ENCODE measurements at regions not wholly inside any gene's neighbourhood (a gene's known extent, or its start where the extent isn't known, plus 50 kb on each side); places are given as distances from the start of the nearest gene placed in this dataset.
"Not testable (repeated sequence)": the region's sequence is repeated elsewhere in the genome, so short reads cannot be mapped to it uniquely, and the experiment has no call there.

- DNase-seq, result no peak
- in situ Hi-C loops (cut with HindIII; ENCODE audit: low pct_ligation_motif_present, low pct_unique_long_range_greater_than_20kb, low sequenced_read_pairs), result no loop called here
Measured at GRCh38 chr6:9308284-9308683, 872.9 kb upstream of the SLC35B3 start.

DNA sequence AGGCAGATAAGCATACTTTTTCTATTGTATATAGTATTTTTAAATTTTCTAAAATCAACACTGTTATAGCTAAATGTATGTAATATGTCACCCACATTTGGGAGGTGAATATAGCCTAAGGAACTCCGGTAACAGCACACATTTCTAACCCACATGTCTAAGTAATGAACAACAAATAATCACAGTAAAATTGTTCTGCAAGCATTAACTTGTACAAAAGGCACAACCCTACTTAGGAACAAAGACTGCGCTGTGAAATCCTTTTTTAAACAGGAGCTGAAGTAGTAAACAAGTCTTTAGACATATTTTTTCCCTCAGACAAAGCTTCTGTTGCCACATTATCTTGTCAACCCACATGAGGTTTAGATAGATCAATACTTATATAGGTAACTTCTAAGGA is 872.4 kb upstream of the SLC35B3 start:
- in situ Hi-C loops (cut with HindIII; ENCODE audit: low pct_ligation_motif_present, low pct_unique_long_range_greater_than_20kb, low sequenced_read_pairs), result no loop called here
- DNase-seq, result no peak

- DNase-seq, result no peak
- in situ Hi-C loops (cut with HindIII; ENCODE audit: low pct_ligation_motif_present, low pct_unique_long_range_greater_than_20kb, low sequenced_read_pairs), result no loop called here
Measured at GRCh38 chr6:9307187-9307586, 871.8 kb upstream of the SLC35B3 start.

GRCh38 chr6:9295644-9296043 is 860.3 kb upstream of the SLC35B3 start:
- in situ Hi-C loops (cut with HindIII; ENCODE audit: low pct_ligation_motif_present, low pct_unique_long_range_greater_than_20kb, low sequenced_read_pairs), result no loop called here
- DNase-seq, result no peak

DNA sequence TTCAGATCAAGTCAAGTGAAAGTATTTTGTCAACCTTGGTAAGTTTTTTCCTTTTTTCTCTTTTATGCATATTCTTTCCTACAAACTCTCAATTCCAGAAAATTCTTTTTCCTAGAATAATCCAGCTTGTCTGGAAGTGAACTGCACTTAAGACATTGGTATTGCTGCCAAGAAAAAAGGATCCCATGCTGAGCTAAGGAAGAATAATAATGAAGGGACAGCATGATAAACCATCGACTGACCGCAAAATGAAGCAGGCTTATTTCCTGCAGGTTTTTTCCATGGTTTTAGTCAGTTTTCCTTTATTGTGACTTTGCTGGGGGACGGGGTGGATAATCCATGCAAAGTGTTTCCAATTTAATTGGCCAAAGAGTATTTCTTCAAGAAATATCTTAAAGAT is 857.6 kb upstream of the SLC35B3 start:
- in situ Hi-C loops (cut with HindIII; ENCODE audit: low pct_ligation_motif_present, low pct_unique_long_range_greater_than_20kb, low sequenced_read_pairs), result no loop called here
- DNase-seq, result no peak

DNA sequence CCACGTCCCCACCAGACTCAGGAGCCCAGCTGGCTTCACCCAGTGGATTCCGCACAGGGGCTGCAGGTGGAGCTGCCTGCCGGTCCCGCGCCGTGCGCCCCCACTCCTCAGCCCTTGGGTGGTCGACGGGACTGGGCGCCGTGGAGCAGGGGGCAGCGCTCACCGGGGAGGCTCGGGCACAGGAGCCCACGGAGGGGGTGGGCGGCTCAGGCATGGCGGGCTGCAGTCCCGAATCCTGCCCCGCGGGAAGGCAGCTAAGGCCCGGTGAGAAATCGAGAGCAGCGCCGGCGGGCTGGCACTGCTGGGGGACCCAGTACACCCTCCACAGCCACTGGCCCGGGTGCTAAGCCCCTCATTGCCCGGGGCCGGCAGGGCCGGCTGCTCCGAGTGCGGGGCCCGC is 855.0 kb upstream of the SLC35B3 start:
- DNase-seq; in situ Hi-C loops (cut with HindIII; ENCODE audit: low pct_ligation_motif_present, low pct_unique_long_range_greater_than_20kb, low sequenced_read_pairs): not testable (repeated sequence)

- in situ Hi-C loops (cut with HindIII; ENCODE audit: low pct_ligation_motif_present, low pct_unique_long_range_greater_than_20kb, low sequenced_read_pairs), result no loop called here
- DNase-seq, result no peak
Measured at GRCh38 chr6:9272671-9273070, 837.3 kb upstream of the SLC35B3 start.

DNA sequence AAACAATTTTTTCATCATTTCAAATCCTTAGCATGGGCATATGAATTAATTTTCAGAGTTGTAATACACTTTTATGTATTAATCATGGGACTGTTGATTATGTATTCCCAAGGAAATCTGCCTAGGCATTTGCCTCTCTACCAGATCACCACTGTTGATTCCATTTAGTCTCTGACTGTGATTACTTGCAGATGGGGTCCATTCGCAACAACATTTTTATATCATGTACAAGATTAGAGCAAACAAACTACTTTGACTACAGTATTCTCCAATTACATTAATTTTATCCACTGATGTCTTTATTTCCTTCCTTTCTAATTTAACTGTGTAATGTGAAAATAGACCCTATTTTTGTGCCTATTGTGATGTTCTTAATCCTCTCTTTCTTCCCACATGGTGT is 831.4 kb upstream of the SLC35B3 start:
- in situ Hi-C loops (cut with HindIII; ENCODE audit: low pct_ligation_motif_present, low pct_unique_long_range_greater_than_20kb, low sequenced_read_pairs), result no loop called here
- DNase-seq, result no peak

DNA sequence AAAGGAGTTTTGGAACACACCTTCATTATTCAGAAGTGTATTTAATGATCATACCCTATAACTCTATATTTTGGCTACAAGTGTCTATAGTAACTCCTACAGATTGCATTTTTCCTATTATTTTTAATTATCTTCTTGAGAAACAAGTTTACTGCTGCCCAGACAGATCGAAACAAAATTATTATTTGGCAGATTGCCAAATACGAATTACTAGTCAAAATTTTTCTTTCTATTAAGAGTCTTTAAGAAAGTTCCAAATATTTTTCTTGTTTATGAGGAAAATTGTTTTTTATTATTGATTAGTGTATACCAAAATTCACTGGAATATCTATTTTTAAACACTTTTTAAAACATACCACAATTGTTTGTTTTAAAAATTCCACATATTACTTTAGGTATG is 821.9 kb upstream of the SLC35B3 start:
- no peak for DNase-seq
- in situ Hi-C loops (cut with HindIII; ENCODE audit: low pct_ligation_motif_present, low pct_unique_long_range_greater_than_20kb, low sequenced_read_pairs), result no loop called here

- in situ Hi-C loops (cut with HindIII; ENCODE audit: low pct_ligation_motif_present, low pct_unique_long_range_greater_than_20kb, low sequenced_read_pairs), result no loop called here
- DNase-seq, result no peak
Measured at GRCh38 chr6:9254251-9254650, 818.9 kb upstream of the SLC35B3 start.

DNA sequence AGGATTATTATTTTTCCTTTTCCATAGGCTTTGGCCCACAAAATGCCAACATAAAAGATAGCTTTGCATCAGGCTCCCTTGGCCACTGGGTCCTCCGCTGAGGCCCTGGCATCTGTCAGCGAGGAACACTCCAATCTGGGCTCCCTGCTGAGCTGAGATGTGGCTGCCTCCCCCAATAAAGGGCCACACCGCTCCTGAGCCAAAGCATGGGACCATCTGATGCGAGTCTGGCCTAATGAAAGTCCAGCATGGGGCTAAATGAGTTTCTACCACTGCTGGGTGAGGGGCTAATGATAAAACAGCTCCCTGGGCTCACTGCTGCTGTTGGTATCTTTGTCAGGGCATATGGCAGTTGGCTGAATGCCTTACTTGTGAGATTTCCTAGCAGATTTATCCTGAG is 817.5 kb upstream of the SLC35B3 start:
- in situ Hi-C loops (cut with HindIII; ENCODE audit: low pct_ligation_motif_present, low pct_unique_long_range_greater_than_20kb, low sequenced_read_pairs), result no loop called here
- no peak for DNase-seq

GRCh38 chr6:9250852-9251251 is 815.5 kb upstream of the SLC35B3 start:
- peak; percentile 45 for DNase-seq
- in situ Hi-C loops (cut with HindIII; ENCODE audit: low pct_ligation_motif_present, low pct_unique_long_range_greater_than_20kb, low sequenced_read_pairs), result no loop called here

- in situ Hi-C loops (cut with HindIII; ENCODE audit: low pct_ligation_motif_present, low pct_unique_long_range_greater_than_20kb, low sequenced_read_pairs), result no loop called here
- no peak for DNase-seq
Measured at GRCh38 chr6:9248133-9248532, 812.8 kb upstream of the SLC35B3 start.

DNA sequence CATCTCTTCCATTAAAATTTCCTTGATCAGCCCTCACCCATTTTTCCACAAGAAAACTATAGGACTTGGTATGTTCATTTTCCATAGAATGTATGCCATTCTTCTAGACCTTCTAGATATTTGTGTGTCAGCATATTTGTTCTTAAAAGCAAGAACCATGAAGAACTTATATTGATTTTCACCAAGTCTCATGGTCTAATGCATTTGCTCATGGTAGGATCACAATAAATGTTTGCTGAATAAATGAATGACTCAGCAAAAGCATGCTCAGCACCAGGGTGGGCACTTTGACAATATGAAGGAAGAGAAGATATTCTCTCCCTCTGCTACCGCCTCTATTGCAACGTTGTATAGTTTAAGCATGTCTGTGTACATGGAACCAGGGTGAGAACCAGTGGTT is 805.5 kb upstream of the SLC35B3 start:
- in situ Hi-C loops (cut with HindIII; ENCODE audit: low pct_ligation_motif_present, low pct_unique_long_range_greater_than_20kb, low sequenced_read_pairs), result no loop called here
- no peak for DNase-seq

DNA sequence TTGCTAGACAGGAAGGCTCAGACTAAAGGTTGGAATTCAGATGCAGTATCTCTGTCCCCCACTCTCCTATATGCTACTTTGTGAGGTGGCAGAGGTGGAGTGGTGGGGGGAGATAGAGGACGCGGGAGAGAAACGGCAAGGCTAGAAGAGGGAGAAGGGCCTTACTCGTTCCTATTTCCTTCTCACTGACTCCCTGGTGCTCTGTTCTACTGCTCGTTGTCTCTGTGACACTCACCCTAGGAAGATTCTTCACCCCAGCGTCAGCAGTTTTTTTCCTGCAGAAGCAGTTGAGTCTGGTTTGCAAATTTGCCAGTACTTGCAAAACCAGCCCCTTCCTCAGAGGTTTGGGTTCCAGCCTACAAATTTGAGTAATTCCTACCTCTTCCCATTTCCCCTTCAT is 801.1 kb upstream of the SLC35B3 start:
- in situ Hi-C loops (cut with HindIII; ENCODE audit: low pct_ligation_motif_present, low pct_unique_long_range_greater_than_20kb, low sequenced_read_pairs), result no loop called here
- DNase-seq, result no peak

DNA sequence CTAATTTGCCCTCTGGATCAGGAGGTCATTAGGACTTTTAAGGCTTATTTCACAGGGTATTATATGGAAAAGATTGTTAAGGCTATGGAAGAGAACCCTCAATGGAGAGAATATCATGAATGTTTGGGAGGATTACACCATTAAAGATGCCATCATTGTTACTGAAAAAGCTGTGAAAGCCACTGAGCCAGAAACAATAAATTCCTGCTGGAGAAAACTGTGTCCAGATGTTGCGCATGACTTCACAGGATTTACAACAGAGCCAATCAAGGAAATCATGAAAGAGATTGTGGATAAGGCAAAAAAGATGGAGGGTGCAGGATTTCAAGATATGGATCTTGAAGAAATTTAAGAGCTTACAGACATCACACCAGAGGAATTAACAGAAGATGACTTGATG is 798.3 kb upstream of the SLC35B3 start:
- in situ Hi-C loops (cut with HindIII; ENCODE audit: low pct_ligation_motif_present, low pct_unique_long_range_greater_than_20kb, low sequenced_read_pairs), result no loop called here
- no peak for DNase-seq

DNA sequence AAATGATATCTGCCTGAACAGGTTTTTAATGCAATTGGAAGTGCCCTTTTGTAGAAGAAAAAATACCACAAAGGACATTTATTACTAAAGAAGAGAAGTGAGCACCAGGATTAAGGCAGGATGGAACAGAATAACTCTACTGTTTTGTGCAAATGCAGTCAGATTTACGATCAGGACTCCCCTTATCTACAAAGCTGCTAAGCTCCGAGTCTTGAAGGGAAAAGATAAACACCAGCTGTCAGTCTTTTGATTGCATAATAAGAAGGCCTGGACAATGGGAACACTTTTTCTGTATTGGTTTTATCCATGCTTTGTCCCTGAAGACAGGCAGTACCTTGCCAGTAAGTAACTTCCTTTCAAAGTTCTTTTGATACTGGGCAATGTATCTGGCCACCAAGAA is 797.9 kb upstream of the SLC35B3 start:
- DNase-seq, result no peak
- in situ Hi-C loops (cut with HindIII; ENCODE audit: low pct_ligation_motif_present, low pct_unique_long_range_greater_than_20kb, low sequenced_read_pairs), result no loop called here

DNA sequence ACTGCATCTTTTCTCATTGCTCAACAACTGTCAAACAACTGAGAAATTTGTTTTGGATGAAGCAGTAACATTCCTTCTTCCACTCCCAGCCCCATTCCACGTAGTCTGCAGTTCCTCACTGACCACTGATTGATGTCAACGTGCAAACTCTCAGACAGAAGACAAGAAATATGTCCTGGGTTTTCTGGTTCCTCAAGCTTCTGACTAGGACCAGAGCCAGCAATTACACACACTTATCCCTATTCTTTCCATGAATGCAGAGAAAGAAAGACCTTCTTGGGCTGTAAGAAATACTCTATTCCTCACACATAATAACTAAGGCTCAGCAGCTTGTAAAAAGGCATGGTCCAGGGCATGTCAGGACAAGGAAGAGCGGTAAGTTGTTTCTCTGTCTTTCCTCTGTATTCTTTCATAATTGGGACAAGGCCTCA is 790.1 kb upstream of the SLC35B3 start:
- in situ Hi-C loops (cut with HindIII; ENCODE audit: low pct_ligation_motif_present, low pct_unique_long_range_greater_than_20kb, low sequenced_read_pairs), result no loop called here
- DNase-seq, result no peak

DNA sequence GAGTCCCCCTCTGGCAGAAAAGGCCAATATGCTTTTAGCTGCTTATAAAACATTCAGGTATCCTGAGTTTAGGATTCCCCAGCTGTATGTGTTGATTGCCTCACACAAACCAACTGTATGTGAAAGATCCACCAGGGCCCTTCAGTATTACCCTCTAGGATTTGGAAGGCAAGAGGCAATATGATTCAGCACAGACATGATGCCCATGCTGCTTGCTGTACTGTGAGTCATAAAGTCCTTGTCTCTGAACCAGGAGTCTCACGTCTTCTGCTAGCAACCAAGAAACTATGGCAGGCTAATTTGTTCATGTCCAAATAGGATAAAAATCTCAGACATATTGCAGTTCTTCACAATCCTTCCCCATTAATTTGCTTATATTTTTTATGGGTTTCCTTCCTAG is 789.2 kb upstream of the SLC35B3 start:
- DNase-seq, result no peak
- in situ Hi-C loops (cut with HindIII; ENCODE audit: low pct_ligation_motif_present, low pct_unique_long_range_greater_than_20kb, low sequenced_read_pairs), result no loop called here

DNA sequence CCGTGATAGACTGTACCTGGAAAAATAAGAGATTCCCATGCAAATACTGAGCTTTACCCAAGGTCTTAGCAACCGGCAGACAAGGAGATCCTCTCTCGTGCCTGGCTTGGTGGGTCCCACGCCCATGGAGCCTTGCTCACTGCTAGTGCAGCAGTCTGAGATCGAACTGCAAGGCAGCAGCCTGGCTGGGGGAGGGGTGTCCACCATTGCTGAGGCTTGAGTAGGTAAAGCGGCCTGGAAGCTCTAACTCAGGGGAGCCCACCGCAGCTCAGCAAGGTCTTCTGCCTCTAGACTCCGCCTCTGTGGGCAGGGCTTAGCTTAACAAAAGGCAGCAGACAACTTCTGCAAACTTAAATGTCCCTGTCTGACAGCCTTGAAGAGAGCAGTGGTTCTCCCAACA is 778.4 kb upstream of the SLC35B3 start:
- DNase-seq; in situ Hi-C loops (cut with HindIII; ENCODE audit: low pct_ligation_motif_present, low pct_unique_long_range_greater_than_20kb, low sequenced_read_pairs): not testable (repeated sequence)

GRCh38 chr6:9208966-9209365 is 773.6 kb upstream of the SLC35B3 start:
- in situ Hi-C loops (cut with HindIII; ENCODE audit: low pct_ligation_motif_present, low pct_unique_long_range_greater_than_20kb, low sequenced_read_pairs), result no loop called here
- DNase-seq, result no peak
